ENCODE measurements at regions not wholly inside any gene's neighbourhood (a gene's known extent, or its start where the extent isn't known, plus 50 kb on each side); places are given as distances from the start of the nearest gene placed in this dataset.
A peak's percentile ranks its signal among the peaks of the same experiment; 100 is the strongest.

DNA sequence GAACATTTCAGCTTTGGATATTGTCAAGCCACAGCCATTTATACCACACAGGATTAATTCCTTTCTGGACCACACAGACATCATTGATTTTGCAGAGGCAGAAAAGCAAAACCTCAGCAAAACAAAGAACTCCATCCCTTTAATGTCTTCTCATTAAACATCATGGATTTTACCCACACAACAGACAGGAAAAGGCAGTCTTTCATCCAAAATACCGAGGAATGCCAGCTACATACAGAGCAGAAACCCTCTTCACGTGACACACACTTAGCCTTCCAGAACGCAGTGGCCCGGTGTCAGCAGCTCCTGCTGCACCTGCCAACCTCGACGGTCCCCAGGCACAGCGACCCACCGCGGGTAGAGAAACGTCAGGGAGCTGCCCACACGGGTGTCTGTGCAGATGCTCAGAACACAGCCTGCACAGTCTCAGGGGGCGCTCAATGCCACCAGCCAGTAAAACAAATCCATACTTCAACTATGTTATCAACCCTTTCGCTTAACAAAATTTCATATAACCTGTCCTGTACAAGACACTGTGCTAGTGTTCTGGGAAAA, 304.5 kb downstream of the EIPR1 start:
- ATAC-seq (ENCODE audit: low FRiP score in 2 of 2), result no peak
- 73% methylated on average over 4 to 13 of the region's 13 CpGs for WGBS, 2 donors
- H3K9me3 ChIP-seq, result no peaks in the 10 kb centered on the region

GRCh38 chr2:3071685-3072263, 305.8 kb downstream of the EIPR1 start:
- TF ChIP-seq EP300 (IDR thresholded peaks at IDR 0.05), result no peak
- no peak for TF ChIP-seq CTCF (IDR thresholded peaks at IDR 0.05)
- no peak for TF ChIP-seq POLR2A (IDR thresholded peaks at IDR 0.05)
- no peak for TF ChIP-seq POLR2AphosphoS5 (IDR thresholded peaks at IDR 0.05)
- H3K4me3 ChIP-seq, result no peak overlapping the region
- no peaks in the 10 kb centered on the region for H3K27me3 ChIP-seq
- ATAC-seq (ENCODE audit: low FRiP score in 2 of 2) (no peak), DNase-seq (no peak)
- WGBS, 2 donors, result 89 to 94% methylated on average over 10 of the region's 10 CpGs
- no peaks in the 10 kb centered on the region for H3K9me3 ChIP-seq
- peaks cover 0 to 7% (median 6%) of the 10 kb centered on the region in 4 donors for H3K4me1 ChIP-seq
- H3K36me3 ChIP-seq, result no peaks in the 10 kb centered on the region
- H3K27ac ChIP-seq, result no peak overlapping the region

More for the DNA sequence above, 304.5 kb downstream of the EIPR1 start:
- DNase-seq, result peak in 1 of 2 donors; percentile 68
- Histone ChIP-seq H3K4me3 (no peak overlapping the region), H3K27me3 (no peaks in the 10 kb centered on the region), H3K4me1 (peaks cover 0 to 14% (median 8%) of the 10 kb centered on the region in 4 donors), H3K27ac (no peak overlapping the region), H3K36me3 (no peaks in the 10 kb centered on the region)
- TF ChIP-seq EP300 (IDR thresholded peaks at IDR 0.05), result no peak
- no peak for TF ChIP-seq CTCF (IDR thresholded peaks at IDR 0.05)
- no peak for TF ChIP-seq POLR2A (IDR thresholded peaks at IDR 0.05)
- no peak for TF ChIP-seq POLR2AphosphoS5 (IDR thresholded peaks at IDR 0.05)

DNA sequence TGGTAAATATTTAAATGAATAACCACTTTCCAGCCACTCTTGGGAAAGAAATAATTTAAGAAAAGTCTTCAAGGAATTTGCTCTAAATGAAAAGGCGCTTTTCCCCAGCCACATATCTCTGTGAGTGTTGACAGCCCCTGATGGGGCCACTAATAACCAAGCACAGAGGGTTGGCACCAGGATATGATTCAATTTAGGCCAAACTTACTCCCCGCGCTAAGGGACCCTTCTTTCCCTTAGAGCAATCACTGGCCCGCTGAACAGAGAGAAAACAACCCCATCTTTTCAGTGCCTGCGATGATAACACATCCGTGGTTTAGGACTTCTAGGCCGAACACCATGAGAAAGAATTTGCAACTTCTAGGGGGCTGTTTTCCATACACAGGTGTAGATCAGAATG, 310.8 kb downstream of the EIPR1 start:
- Histone ChIP-seq H3K27me3 (no peaks in the 10 kb centered on the region), H3K27ac (no peak overlapping the region), H3K36me3 (no peaks in the 10 kb centered on the region), H3K9me3 (no peaks in the 10 kb centered on the region), H3K4me3 (no peak overlapping the region), H3K4me1 (no peaks in the 10 kb centered on the region)
- TF ChIP-seq POLR2AphosphoS5 (IDR thresholded peaks at IDR 0.05) (no peak), POLR2A (IDR thresholded peaks at IDR 0.05) (no peak), CTCF (IDR thresholded peaks at IDR 0.05) (no peak), EP300 (IDR thresholded peaks at IDR 0.05) (no peak)
- ATAC-seq (ENCODE audit: low FRiP score in 2 of 2), result no peak
- no peak for DNase-seq
- WGBS, 2 donors, result 87 to 91% methylated on average over 7 of the region's 7 CpGs

GRCh38 chr2:3065928-3066327, 311.7 kb downstream of the EIPR1 start:
- ATAC-seq (ENCODE audit: low FRiP score in 2 of 2) (no peak), DNase-seq (no peak)
- Histone ChIP-seq H3K36me3 (no peaks in the 10 kb centered on the region), H3K4me1 (no peaks in the 10 kb centered on the region), H3K27me3 (no peaks in the 10 kb centered on the region), H3K9me3 (no peaks in the 10 kb centered on the region), H3K4me3 (no peak overlapping the region), H3K27ac (no peak overlapping the region)
- TF ChIP-seq POLR2A (IDR thresholded peaks at IDR 0.05) (no peak), CTCF (IDR thresholded peaks at IDR 0.05) (no peak), EP300 (IDR thresholded peaks at IDR 0.05) (no peak), POLR2AphosphoS5 (IDR thresholded peaks at IDR 0.05) (no peak)
- WGBS, 2 donors, result 74 to 84% methylated on average over 5 of the region's 5 CpGs
